HepG2 (cell line): ENCODE measurements at regions not wholly inside any gene's neighbourhood (a gene's known extent, or its start where the extent isn't known, plus 50 kb on each side); places are given as distances from the start of the nearest gene placed in this dataset.

Source experiments
- ATF2 ChIP-seq: sonication (generic); formaldehyde crosslinking; IDR thresholded peaks from 2 replicates; pipeline ENCODE4 v1.4.0; 2020; ENCODE audit warnings: missing genetic modification reagents
- HNRNPLL ChIP-seq: fragments of 200-400 bp; formaldehyde crosslinking; IDR thresholded peaks from 2 replicates; pipeline ENCODE4 v1.6.1; 2017; ENCODE audit warnings: mild to moderate bottlenecking, low read depth, low read length; ENCODE audit not compliant: poor library complexity, severe bottlenecking
- NFE2L2 ChIP-seq: fragments of 150-350 bp; IDR thresholded peaks from 2 replicates; pipeline ENCODE4 v1.6.1; 2014; ENCODE audit warnings: low read length
- NR3C1 ChIP-seq: sonication (generic); formaldehyde crosslinking; IDR thresholded peaks from 2 replicates; pipeline ENCODE4 v1.4.0; 2020; ENCODE audit warnings: missing genetic modification reagents
- POLR2A ChIP-seq, 2 experiments: IDR thresholded peaks; 2 replicates each; pipeline ENCODE4 v1.6.1; 2011; ENCODE audit warnings: low read depth in 2 of 2, low read length in 2 of 2, mild to moderate bottlenecking in 1 of 2, moderate library complexity in 1 of 2; ENCODE audit not compliant: insufficient read depth in 1 of 2
- REST ChIP-seq, 2 experiments: IDR thresholded peaks; 2 replicates each; pipeline ENCODE4 v1.6.1; 2011 to 2012; ENCODE audit warnings: low read length in 2 of 2, borderline replicate concordance in 1 of 2, low read depth in 1 of 2, mild to moderate bottlenecking in 1 of 2, moderate library complexity in 1 of 2
- SMARCE1 ChIP-seq: fragments of 450-650 bp; IDR thresholded peaks from 2 replicates; pipeline ENCODE4 v1.6.1; 2017; ENCODE audit warnings: borderline replicate concordance
- SP140L ChIP-seq: sonication (generic); formaldehyde crosslinking; IDR thresholded peaks from 2 replicates; pipeline ENCODE4 v1.4.0; 2020; ENCODE audit warnings: missing genetic modification reagents, borderline replicate concordance
- SP5 ChIP-seq: IDR thresholded peaks from 2 replicates; pipeline ENCODE4 v1.6.1; 2016; ENCODE audit warnings: low read depth, borderline replicate concordance
- TCF7 ChIP-seq: sonication (generic); IDR thresholded peaks from 2 replicates; pipeline ENCODE4 v1.6.1; 2016; ENCODE audit warnings: antibody characterized with exemption, low read depth
- ZBTB40 ChIP-seq, 2 experiments: fragments of 450-650 bp in 1 of 2; sonication (generic) in 1 of 2; formaldehyde crosslinking in 1 of 2; IDR thresholded peaks; 2 replicates each; pipeline versions ENCODE4 v1.6.1 to v1.8.0; 2016 to 2022; ENCODE audit warnings: antibody characterized with exemption in 1 of 2, mild to moderate bottlenecking in 1 of 2, missing genetic modification reagents in 1 of 2
- ZNF296 ChIP-seq: sonication (generic); formaldehyde crosslinking; conservative IDR thresholded peaks from 2 replicates; pipeline ENCODE4 v1.5.0; 2020; ENCODE audit warnings: mild to moderate bottlenecking, missing genetic modification reagents

- no peak for TF ChIP-seq SMARCE1
- TF ChIP-seq SP5 (CRISPR knock-in tag): no peak
- TF ChIP-seq POLR2A (IDR thresholded peaks at IDR 0.05; ENCODE audit: insufficient read depth in 1 of 2, low read depth in 2 of 2, low read length in 2 of 2): no peak
- no peak for TF ChIP-seq SP140L
- TF ChIP-seq HNRNPLL: no peak
- no peak for TF ChIP-seq TCF7
- no peak for TF ChIP-seq NR3C1 (CRISPR knock-in tag)
- no peak for TF ChIP-seq ZNF296 (CRISPR knock-in tag)
- TF ChIP-seq ZBTB40 (IDR thresholded peaks at IDR 0.05): no peak
- no peak for TF ChIP-seq ZBTB40 (CRISPR knock-in tag; IDR thresholded peaks at IDR 0.05)
- TF ChIP-seq NFE2L2: no peak
- no peak for TF ChIP-seq REST (IDR thresholded peaks at IDR 0.05; ENCODE audit: borderline replicate concordance in 1 of 2, low read depth in 1 of 2, low read length in 2 of 2)
- TF ChIP-seq ATF2: no peak
Measured at GRCh38 chr3:154884952-154885351, 195.2 kb upstream of the MME start.
